Fibroblast of pulmonary artery (primary cell): ENCODE measurements at regions not wholly inside any gene's neighbourhood (a gene's known extent, or its start where the extent isn't known, plus 50 kb on each side); places are given as distances from the start of the nearest gene placed in this dataset.
A peak's percentile ranks its signal among the peaks of the same experiment; 100 is the strongest.
"Not testable (repeated sequence)": the region's sequence is repeated elsewhere in the genome, so short reads cannot be mapped to it uniquely, and the experiment has no call there.

Experiments
- DNase-seq: peaks from one replicate; pipeline ENCODE4 v3.0.0-alpha.2; 2010; ENCODE audit warnings: low read depth
- H3K4me3 ChIP-seq: replicated peaks from 2 replicates; pipeline ENCODE4 v1.5.1; 2011; ENCODE audit warnings: low read depth, mild to moderate bottlenecking, control low read depth, low read length, moderate library complexity
- TF ChIP-seq, protein P1 (sequence below): IDR thresholded peaks from 2 replicates; pipeline ENCODE4 v1.5.1; 2011; ENCODE audit warnings: mild to moderate bottlenecking, control low read depth, low read length, inconsistent platforms; ENCODE audit errors: missing control alignments

GRCh38 chr1:80535466-80535865 lies 1265.3 kb upstream of the ADGRL2 start:
- TF ChIP-seq, protein P1, sequence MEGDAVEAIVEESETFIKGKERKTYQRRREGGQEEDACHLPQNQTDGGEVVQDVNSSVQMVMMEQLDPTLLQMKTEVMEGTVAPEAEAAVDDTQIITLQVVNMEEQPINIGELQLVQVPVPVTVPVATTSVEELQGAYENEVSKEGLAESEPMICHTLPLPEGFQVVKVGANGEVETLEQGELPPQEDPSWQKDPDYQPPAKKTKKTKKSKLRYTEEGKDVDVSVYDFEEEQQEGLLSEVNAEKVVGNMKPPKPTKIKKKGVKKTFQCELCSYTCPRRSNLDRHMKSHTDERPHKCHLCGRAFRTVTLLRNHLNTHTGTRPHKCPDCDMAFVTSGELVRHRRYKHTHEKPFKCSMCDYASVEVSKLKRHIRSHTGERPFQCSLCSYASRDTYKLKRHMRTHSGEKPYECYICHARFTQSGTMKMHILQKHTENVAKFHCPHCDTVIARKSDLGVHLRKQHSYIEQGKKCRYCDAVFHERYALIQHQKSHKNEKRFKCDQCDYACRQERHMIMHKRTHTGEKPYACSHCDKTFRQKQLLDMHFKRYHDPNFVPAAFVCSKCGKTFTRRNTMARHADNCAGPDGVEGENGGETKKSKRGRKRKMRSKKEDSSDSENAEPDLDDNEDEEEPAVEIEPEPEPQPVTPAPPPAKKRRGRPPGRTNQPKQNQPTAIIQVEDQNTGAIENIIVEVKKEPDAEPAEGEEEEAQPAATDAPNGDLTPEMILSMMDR: no peak
- H3K4me3 ChIP-seq: no peak overlapping the region
- no peak for DNase-seq

DNA sequence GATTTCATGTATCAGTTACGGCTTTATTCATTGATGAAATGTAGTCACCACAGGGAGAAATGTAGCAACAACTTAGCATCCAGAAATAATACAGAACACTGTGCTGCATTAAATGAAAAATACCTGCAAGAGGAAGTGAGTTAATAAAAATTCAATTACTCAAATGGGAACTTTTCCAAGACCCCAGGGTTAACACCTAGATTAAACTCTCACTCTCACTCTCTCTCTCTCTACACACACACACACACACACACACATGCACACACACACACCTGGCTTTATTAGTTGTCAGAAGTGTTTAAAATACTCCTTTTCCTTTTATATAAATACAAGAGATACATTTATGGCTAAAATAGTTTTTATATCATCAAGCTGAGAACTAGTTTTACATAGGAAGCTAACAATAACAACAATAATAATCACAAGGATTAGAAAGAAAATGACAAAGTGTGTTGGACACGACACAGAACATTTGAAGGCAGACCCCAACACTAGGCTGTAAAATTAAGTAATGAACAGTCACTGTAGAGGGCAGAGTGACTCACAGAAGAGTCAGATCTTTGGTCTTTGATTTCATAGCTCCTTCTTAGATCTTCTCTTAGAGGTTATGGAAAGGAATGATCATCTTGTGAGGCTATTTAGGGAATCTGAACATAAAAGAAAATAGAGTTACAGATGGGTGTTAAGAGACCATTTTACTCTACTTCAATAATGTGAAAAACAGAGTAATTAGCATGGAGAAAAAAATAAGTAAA lies 1266.0 kb upstream of the ADGRL2 start:
- TF ChIP-seq, protein P1: no peak
- DNase-seq: peak; percentile 7
- no peak overlapping the region for H3K4me3 ChIP-seq

DNA sequence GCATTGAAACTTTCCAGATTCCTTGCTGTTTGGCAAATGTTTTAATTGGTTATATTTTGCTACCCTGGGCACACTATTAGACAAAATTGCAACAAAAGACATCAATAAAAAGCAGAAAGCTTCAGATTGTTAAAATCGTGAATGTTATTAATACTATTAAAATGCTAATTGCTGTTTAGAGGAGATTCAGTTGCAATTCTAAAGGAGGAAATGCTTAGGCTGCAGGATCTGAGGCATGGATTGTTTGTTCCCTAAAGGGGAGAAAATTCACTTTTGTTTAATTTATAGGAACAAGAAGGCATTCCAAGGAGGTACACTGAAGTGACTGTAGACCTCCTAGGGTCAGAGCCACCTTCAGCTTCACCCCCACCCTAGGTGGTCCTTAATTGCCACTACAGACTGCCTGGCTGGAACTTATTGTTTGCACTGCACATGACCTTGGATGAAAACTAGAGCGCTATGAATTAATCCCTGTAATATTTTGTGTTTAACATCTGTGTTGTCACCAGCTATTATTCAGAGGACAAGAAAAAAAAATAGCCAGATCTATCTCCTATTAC lies 1266.9 kb upstream of the ADGRL2 start:
- no peak overlapping the region for H3K4me3 ChIP-seq
- no peak for DNase-seq
- TF ChIP-seq, protein P1: no peak

DNA sequence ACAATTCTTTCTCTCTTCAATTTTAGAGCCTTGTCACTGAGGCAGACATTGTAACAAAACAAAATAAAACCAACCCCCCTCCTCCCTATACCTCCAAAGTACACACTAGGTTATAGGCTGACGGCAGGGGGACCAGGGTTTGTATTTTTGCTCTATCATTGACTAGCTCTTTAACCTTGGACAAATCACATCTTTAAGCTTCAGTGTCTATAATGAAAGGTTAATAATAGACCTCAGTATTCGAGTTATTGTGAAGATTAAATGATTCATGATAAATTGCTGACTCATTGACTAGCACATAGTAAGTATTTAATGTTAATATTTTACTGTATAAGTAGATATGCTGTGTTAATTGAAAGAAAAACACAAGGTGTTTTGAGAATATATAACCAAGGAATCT lies 1267.6 kb upstream of the ADGRL2 start:
- no peak for DNase-seq
- TF ChIP-seq, protein P1: no peak
- no peak overlapping the region for H3K4me3 ChIP-seq

- TF ChIP-seq, protein P1: no peak
- peak; percentile 7 for DNase-seq
- H3K4me3 ChIP-seq: no peak overlapping the region
Observed at GRCh38 chr1:80531182-80531581, 1269.6 kb upstream of the ADGRL2 start.

GRCh38 chr1:80529546-80529945 lies 1271.2 kb upstream of the ADGRL2 start:
- DNase-seq: no peak
- TF ChIP-seq, protein P1: no peak
- no peak overlapping the region for H3K4me3 ChIP-seq

DNA sequence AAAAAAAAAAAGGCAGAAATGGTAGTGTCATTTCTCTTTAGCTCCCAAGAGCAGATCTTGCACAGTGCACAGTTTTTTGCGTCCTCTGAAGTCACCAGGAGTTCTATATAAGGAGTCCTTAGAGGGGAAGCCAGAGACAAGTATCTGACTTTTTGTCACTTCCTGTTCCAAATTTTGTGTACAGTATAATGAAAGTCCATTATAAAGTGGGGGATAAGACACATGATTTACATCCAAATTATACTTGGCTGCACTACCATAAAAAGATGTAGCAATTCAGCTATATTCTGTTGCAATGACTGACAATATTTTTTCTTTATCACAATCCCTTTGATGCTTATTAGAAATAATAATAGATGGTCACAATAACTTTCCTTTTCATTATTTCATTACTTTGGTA lies 1276.9 kb upstream of the ADGRL2 start:
- TF ChIP-seq, protein P1: no peak
- peak; percentile 7 for DNase-seq

DNA sequence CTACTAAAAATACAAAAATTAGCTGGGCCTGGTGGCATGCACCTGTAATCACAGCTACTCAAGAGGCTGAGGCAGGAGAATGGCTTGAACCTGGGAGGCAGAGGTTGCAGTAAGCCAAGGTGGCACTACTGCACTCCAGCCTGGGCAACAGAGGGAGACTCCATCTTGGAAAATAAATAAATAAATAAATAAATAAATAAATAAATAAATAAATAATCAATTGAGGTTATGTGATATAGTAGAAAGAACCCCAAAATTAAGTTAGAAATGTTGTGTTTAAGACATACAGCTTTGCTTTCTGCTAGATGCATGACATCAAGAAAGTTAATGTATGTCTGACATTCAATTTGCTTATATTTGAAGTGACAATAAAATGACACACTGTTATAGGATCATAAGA lies 1277.7 kb upstream of the ADGRL2 start:
- H3K4me3 ChIP-seq, DNase-seq: not testable (repeated sequence)

More for the DNA sequence above, 1276.9 kb upstream of the ADGRL2 start:
- no peak overlapping the region for H3K4me3 ChIP-seq
